ENCODE measurements at regions not wholly inside any gene's neighbourhood (a gene's known extent, or its start where the extent isn't known, plus 50 kb on each side); places are given as distances from the start of the nearest gene placed in this dataset.

DNA sequence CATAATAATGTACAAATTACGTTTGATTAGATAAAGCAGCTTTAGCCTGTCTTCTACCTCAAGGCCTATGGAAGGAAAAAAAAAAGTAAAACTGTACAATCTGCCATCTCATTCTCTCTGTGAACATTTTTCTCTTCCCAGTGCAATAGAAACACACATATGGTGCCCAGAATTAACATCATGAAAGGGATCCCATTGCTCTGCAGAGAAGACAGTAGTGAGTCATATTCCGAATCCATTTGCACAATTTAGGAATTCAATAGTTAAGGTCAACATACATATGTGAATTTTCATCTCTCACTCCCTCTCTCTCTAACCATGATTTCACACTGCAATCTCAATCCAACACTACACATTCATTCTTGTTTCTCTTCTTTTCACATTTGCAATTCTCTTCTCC, 640.9 kb upstream of the SOX11 start:
- Histone ChIP-seq H3K27ac (ENCODE audit: low read depth, low read length) (no peak overlapping the region), H3K4me3 (ENCODE audit: low read length) (no peak overlapping the region), H3K4me2 (ENCODE audit: low read length) (no peak overlapping the region), H3K27me3 (ENCODE audit: control insufficient read depth, low read length) (no peaks in the 10 kb centered on the region), H3F3A (ENCODE audit: control insufficient read depth, insufficient read depth) (no peaks in the 10 kb centered on the region), H3K9me3 (ENCODE audit: control insufficient read depth, insufficient read depth, low read length) (no peaks in the 10 kb centered on the region), H3K9me2 (replicated peaks; ENCODE audit: control insufficient read depth, low read length) (no peaks in the 10 kb centered on the region), H3K79me2 (ENCODE audit: control insufficient read depth, low read length) (no peaks in the 10 kb centered on the region), H3K4me1 (ENCODE audit: control insufficient read depth, low read length) (no peaks in the 10 kb centered on the region), H3K36me3 (ENCODE audit: control insufficient read depth, low read length) (no peaks in the 10 kb centered on the region), H4K20me1 (ENCODE audit: control insufficient read depth, insufficient read depth, low read depth, low read length) (no peaks in the 10 kb centered on the region)
- no peak for TF ChIP-seq EZH2phosphoT487 (IDR thresholded peaks at IDR 0.05; ENCODE audit: borderline replicate concordance, low read length)
- TF ChIP-seq, protein P1, sequence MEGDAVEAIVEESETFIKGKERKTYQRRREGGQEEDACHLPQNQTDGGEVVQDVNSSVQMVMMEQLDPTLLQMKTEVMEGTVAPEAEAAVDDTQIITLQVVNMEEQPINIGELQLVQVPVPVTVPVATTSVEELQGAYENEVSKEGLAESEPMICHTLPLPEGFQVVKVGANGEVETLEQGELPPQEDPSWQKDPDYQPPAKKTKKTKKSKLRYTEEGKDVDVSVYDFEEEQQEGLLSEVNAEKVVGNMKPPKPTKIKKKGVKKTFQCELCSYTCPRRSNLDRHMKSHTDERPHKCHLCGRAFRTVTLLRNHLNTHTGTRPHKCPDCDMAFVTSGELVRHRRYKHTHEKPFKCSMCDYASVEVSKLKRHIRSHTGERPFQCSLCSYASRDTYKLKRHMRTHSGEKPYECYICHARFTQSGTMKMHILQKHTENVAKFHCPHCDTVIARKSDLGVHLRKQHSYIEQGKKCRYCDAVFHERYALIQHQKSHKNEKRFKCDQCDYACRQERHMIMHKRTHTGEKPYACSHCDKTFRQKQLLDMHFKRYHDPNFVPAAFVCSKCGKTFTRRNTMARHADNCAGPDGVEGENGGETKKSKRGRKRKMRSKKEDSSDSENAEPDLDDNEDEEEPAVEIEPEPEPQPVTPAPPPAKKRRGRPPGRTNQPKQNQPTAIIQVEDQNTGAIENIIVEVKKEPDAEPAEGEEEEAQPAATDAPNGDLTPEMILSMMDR (IDR thresholded peaks at IDR 0.05; ENCODE audit: low read depth, low read length, poor library complexity, severe bottlenecking): no peak

- H4K20me1 ChIP-seq (ENCODE audit: control insufficient read depth, insufficient read depth, low read depth, low read length): no peaks in the 10 kb centered on the region
- H3K9me2 ChIP-seq (replicated peaks; ENCODE audit: control insufficient read depth, low read length): no peaks in the 10 kb centered on the region
- no peaks in the 10 kb centered on the region for H3K9me3 ChIP-seq (ENCODE audit: control insufficient read depth, insufficient read depth, low read length)
- H3K27me3 ChIP-seq (ENCODE audit: control insufficient read depth, low read length): no peaks in the 10 kb centered on the region
- no peak overlapping the region for H3K4me3 ChIP-seq (ENCODE audit: low read length)
- H3K4me2 ChIP-seq (ENCODE audit: low read length): no peak overlapping the region
- H3K36me3 ChIP-seq (ENCODE audit: control insufficient read depth, low read length): no peaks in the 10 kb centered on the region
- TF ChIP-seq EZH2phosphoT487 (IDR thresholded peaks at IDR 0.05; ENCODE audit: borderline replicate concordance, low read length): no peak
- TF ChIP-seq, protein P1 (IDR thresholded peaks at IDR 0.05; ENCODE audit: low read depth, low read length, poor library complexity, severe bottlenecking): no peak
- no peaks in the 10 kb centered on the region for H3K4me1 ChIP-seq (ENCODE audit: control insufficient read depth, low read length)
- H3F3A ChIP-seq (ENCODE audit: control insufficient read depth, insufficient read depth): no peaks in the 10 kb centered on the region
- H3K79me2 ChIP-seq (ENCODE audit: control insufficient read depth, low read length): no peaks in the 10 kb centered on the region
- H3K27ac ChIP-seq (ENCODE audit: low read depth, low read length): no peak overlapping the region
Observed at GRCh38 chr2:5052905-5053304, 639.3 kb upstream of the SOX11 start.

DNA sequence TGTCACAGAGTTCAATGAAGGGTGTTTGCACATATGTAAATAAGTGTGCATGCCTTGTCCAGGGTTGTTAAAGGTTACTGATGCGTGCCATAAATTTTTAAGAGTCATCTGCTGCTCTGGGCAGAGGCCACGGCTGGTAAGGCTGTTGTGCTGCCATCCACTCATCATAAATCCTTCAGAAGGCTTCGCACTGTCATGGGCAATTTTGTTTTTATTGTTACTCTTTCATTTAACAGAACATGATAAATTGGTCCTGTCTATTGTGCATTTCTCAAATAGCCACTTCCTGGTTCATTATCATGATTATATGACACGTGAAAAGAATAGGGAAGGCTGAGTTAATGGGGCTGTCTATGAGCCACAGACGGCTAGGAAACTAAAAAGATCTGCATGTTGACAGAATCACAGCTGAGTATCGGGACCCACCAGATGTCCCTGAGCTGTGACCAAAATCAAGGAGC, 634.3 kb upstream of the SOX11 start:
- H3K36me3 ChIP-seq (ENCODE audit: control insufficient read depth, low read length): no peaks in the 10 kb centered on the region
- H3K79me2 ChIP-seq (ENCODE audit: control insufficient read depth, low read length): no peaks in the 10 kb centered on the region
- H3K4me3 ChIP-seq (ENCODE audit: low read length): no peak overlapping the region
- H3K9me3 ChIP-seq (ENCODE audit: control insufficient read depth, insufficient read depth, low read length): no peaks in the 10 kb centered on the region
- no peak overlapping the region for H3K27ac ChIP-seq (ENCODE audit: low read depth, low read length)
- no peaks in the 10 kb centered on the region for H3K27me3 ChIP-seq (ENCODE audit: control insufficient read depth, low read length)
- no peak overlapping the region for H3K4me2 ChIP-seq (ENCODE audit: low read length)
- no peaks in the 10 kb centered on the region for H3K4me1 ChIP-seq (ENCODE audit: control insufficient read depth, low read length)
- H3K9me2 ChIP-seq (replicated peaks; ENCODE audit: control insufficient read depth, low read length): no peaks in the 10 kb centered on the region
- no peaks in the 10 kb centered on the region for H3F3A ChIP-seq (ENCODE audit: control insufficient read depth, insufficient read depth)
- no peak for TF ChIP-seq EZH2phosphoT487 (IDR thresholded peaks at IDR 0.05; ENCODE audit: borderline replicate concordance, low read length)
- TF ChIP-seq, protein P1 (IDR thresholded peaks at IDR 0.05; ENCODE audit: low read depth, low read length, poor library complexity, severe bottlenecking): no peak
- no peaks in the 10 kb centered on the region for H4K20me1 ChIP-seq (ENCODE audit: control insufficient read depth, insufficient read depth, low read depth, low read length)
